HepG2 (cell line): ENCODE measurements at regions not wholly inside any gene's neighbourhood (a gene's known extent, or its start where the extent isn't known, plus 50 kb on each side); places are given as distances from the start of the nearest gene placed in this dataset.

Experiments
- FUBP1 ChIP-seq: sonication (generic); formaldehyde crosslinking; IDR thresholded peaks from 2 replicates; pipeline ENCODE4 v1.5.1; 2020; ENCODE audit warnings: missing genetic modification reagents, mild to moderate bottlenecking, borderline replicate concordance
- SAP130 ChIP-seq: IDR thresholded peaks from 2 replicates; pipeline ENCODE4 v1.6.1; 2016; ENCODE audit warnings: low read depth
- XBP1 ChIP-seq: sonication (generic); formaldehyde crosslinking; IDR thresholded peaks from 2 replicates; pipeline ENCODE4 v1.5.0; 2020; ENCODE audit warnings: missing genetic modification reagents
- ZBTB26 ChIP-seq: IDR thresholded peaks from 2 replicates; pipeline ENCODE4 v1.6.1; 2016; ENCODE audit warnings: missing compliant biosample characterization, missing genetic modification reagents, borderline replicate concordance
- ZBTB40 ChIP-seq, 2 experiments: fragments of 450-650 bp in 1 of 2; sonication (generic) in 1 of 2; formaldehyde crosslinking in 1 of 2; IDR thresholded peaks; 2 replicates each; pipeline versions ENCODE4 v1.6.1 to v1.8.0; 2016 to 2022; ENCODE audit warnings: antibody characterized with exemption in 1 of 2, mild to moderate bottlenecking in 1 of 2, missing genetic modification reagents in 1 of 2
- ZNF205 ChIP-seq: IDR thresholded peaks from 2 replicates; pipeline ENCODE4 v1.6.1; 2018; ENCODE audit warnings: missing biosample characterization, missing genetic modification reagents
- ZNF577 ChIP-seq: sonication (generic); formaldehyde crosslinking; IDR thresholded peaks from 2 replicates; pipeline ENCODE4 v1.4.0; 2020; ENCODE audit warnings: mild to moderate bottlenecking, low read depth, missing genetic modification reagents, borderline replicate concordance
- ZNF589 ChIP-seq: sonication (generic); formaldehyde crosslinking; conservative IDR thresholded peaks from 2 replicates; pipeline ENCODE4 v1.8.0; 2022; ENCODE audit warnings: mild to moderate bottlenecking, moderate library complexity, missing genetic modification reagents
- ZNF7 ChIP-seq: IDR thresholded peaks from 2 replicates; pipeline ENCODE4 v1.6.1; 2016; ENCODE audit warnings: missing biosample characterization, missing genetic modification reagents
- ZNF883 ChIP-seq: sonication (generic); formaldehyde crosslinking; IDR thresholded peaks from 2 replicates; pipeline ENCODE4 v1.5.1; 2020; ENCODE audit warnings: mild to moderate bottlenecking, missing genetic modification reagents; ENCODE audit errors: not compliant biosample characterization

GRCh38 chr12:42692749-42693148 is 103.2 kb upstream of the PRICKLE1 start (continued):
- TF ChIP-seq ZBTB40 (IDR thresholded peaks at IDR 0.05) (no peak), ZBTB40 (CRISPR knock-in tag; IDR thresholded peaks at IDR 0.05) (no peak), ZNF589 (CRISPR knock-in tag) (no peak), SAP130 (CRISPR knock-in tag) (no peak), FUBP1 (CRISPR knock-in tag) (no peak), XBP1 (CRISPR knock-in tag) (no peak), ZNF7 (CRISPR knock-in tag) (no peak), ZNF577 (no peak), ZNF205 (CRISPR knock-in tag) (no peak), ZNF883 (CRISPR knock-in tag) (no peak), ZBTB26 (no peak)
